Smooth muscle cell (in vitro differentiated cells): ENCODE measurements at regions not wholly inside any gene's neighbourhood (a gene's known extent, or its start where the extent isn't known, plus 50 kb on each side); places are given as distances from the start of the nearest gene placed in this dataset.
"Not testable (repeated sequence)": the region's sequence is repeated elsewhere in the genome, so short reads cannot be mapped to it uniquely, and the experiment has no call there.

Experiments used
- DNase-seq: peaks from one replicate; lab custom pipeline; 2025; ENCODE audit not compliant: unreplicated experiment; lab: John Stamatoyannopoulos, UW
- H2AFZ ChIP-seq: fragments of 200-600 bp; sonication (generic); 2 replicates; pipeline ENCODE4 v1.6.0; 2016; ENCODE audit warnings: antibody characterized with exemption, low read depth, mild to moderate bottlenecking
- H3F3A ChIP-seq: fragments of 200-600 bp; sonication (generic); 2 replicates; pipeline ENCODE4 v1.6.0; 2017; ENCODE audit warnings: antibody characterized with exemption, low read depth
- H3K27ac ChIP-seq: fragments of 200-600 bp; sonication (generic); 2 replicates; pipeline ENCODE4 v1.5.1; 2016; ENCODE audit warnings: low read depth, mild to moderate bottlenecking
- H3K27me3 ChIP-seq: fragments of 200-600 bp; sonication (generic); 2 replicates; pipeline ENCODE4 v1.6.1; 2016; ENCODE audit warnings: low read depth, mild to moderate bottlenecking
- H3K36me3 ChIP-seq: fragments of 200-600 bp; sonication (generic); 2 replicates; pipeline ENCODE4 v1.5.1; 2016; ENCODE audit warnings: low read depth
- H3K4me1 ChIP-seq: fragments of 200-600 bp; sonication (generic); 2 replicates; pipeline ENCODE4 v1.5.1; 2016; ENCODE audit warnings: low read depth
- H3K4me2 ChIP-seq: fragments of 200-600 bp; sonication (generic); 2 replicates; pipeline ENCODE4 v1.6.0; 2016; ENCODE audit warnings: mild to moderate bottlenecking
- H3K4me3 ChIP-seq: fragments of 200-600 bp; sonication (generic); 2 replicates; pipeline ENCODE4 v1.5.1; 2016; ENCODE audit warnings: mild to moderate bottlenecking
- H3K79me2 ChIP-seq: fragments of 200-600 bp; sonication (generic); 2 replicates; pipeline ENCODE4 v1.6.0; 2016; ENCODE audit warnings: low read depth, mild to moderate bottlenecking
- H3K9ac ChIP-seq: fragments of 200-600 bp; sonication (generic); 2 replicates; pipeline ENCODE4 v1.6.0; 2016; ENCODE audit warnings: low read depth
- H3K9me3 ChIP-seq: fragments of 200-600 bp; sonication (generic); replicated peaks from 2 replicates; pipeline ENCODE4 v1.5.1; 2016; ENCODE audit warnings: low read depth
- H4K20me1 ChIP-seq: fragments of 200-600 bp; sonication (generic); 2 replicates; pipeline ENCODE4 v1.6.0; 2016; ENCODE audit warnings: low read depth
- CTCF ChIP-seq: fragments of 200-600 bp; sonication (generic); IDR thresholded peaks from 2 replicates; pipeline ENCODE4 v1.5.1; 2017; ENCODE audit warnings: borderline replicate concordance, mild to moderate bottlenecking, antibody characterized with exemption; ENCODE audit not compliant: insufficient read depth, poor library complexity, severe bottlenecking
- WGBS: methylation state at CpG from one replicate; pipeline ENCODE4 v1.1.7; 2016; ENCODE audit warnings: low lambda C conversion rate; 5-methylcytosine and 5-hydroxymethylcytosine counted together

DNA sequence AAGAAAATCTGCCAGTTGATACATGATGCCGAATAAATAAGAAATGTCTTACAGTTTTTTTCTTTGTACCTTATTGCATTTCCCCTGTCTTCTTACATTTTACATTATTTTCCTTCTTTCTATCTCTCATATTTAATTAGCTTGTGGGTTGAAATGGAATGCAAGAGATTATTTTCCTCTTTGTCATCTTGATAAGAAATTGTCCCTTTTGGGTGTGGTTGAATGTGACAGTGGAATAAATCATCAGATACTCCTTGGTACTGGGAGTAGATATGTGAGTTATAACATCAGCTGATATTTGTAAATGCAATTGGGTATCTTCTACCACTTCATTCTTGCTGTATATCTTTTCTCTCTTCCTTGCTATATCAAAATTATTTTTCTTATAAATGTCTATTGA is 997.4 kb downstream of the RAPGEF2 start:
- H4K20me1 ChIP-seq, result no peaks in the 10 kb centered on the region
- TF ChIP-seq CTCF, result no peak
- no peaks in the 10 kb centered on the region for H3K27me3 ChIP-seq
- H3K79me2 ChIP-seq, result no peaks in the 10 kb centered on the region
- no peak overlapping the region for H3K4me3 ChIP-seq
- no peaks in the 10 kb centered on the region for H3K9me3 ChIP-seq
- no peak for DNase-seq
- WGBS, result 95% methylated on average over 1 of the region's 1 CpG
- no peak overlapping the region for H3K9ac ChIP-seq
- no peaks in the 10 kb centered on the region for H3K36me3 ChIP-seq
- no peak overlapping the region for H3K27ac ChIP-seq
- H2AFZ ChIP-seq, result no peak overlapping the region
- no peaks in the 10 kb centered on the region for H3F3A ChIP-seq
- H3K4me2 ChIP-seq, result no peak overlapping the region
- no peaks in the 10 kb centered on the region for H3K4me1 ChIP-seq

GRCh38 chr4:160110891-160111290 is 1008.0 kb downstream of the RAPGEF2 start:
- H3K9me3 ChIP-seq, result peaks cover 2% of the 10 kb centered on the region
- WGBS, result 80% methylated on average over 3 of the region's 3 CpGs

DNA sequence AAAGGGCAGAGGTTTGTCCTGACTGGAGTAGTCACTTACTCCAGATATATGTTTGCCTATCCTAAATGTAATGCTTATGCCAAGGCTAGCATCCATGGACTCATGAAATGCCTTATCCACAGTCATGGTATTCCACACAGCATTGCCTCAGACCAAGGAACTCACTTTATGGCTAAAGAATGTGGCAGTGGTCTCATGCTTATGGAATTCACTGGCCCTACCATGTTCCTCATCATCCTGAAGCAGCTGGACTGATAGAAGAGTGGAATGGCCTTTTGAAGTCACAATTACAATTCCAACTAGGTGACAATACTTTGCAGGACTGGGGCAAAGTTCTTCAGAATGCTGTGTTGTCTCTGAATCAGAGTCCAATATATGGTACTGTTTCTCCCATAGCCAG is 1014.8 kb downstream of the RAPGEF2 start:
- no peaks in the 10 kb centered on the region for H3K36me3 ChIP-seq
- no peaks in the 10 kb centered on the region for H3K27me3 ChIP-seq
- no peaks in the 10 kb centered on the region for H3K9me3 ChIP-seq
- no peaks in the 10 kb centered on the region for H3K4me1 ChIP-seq
- no peak overlapping the region for H3K27ac ChIP-seq
- H3K9ac ChIP-seq, result no peak overlapping the region
- no peaks in the 10 kb centered on the region for H4K20me1 ChIP-seq
- DNase-seq, result no peak
- no peak overlapping the region for H2AFZ ChIP-seq
- TF ChIP-seq CTCF, result no peak
- H3K4me2 ChIP-seq, result no peak overlapping the region
- no peaks in the 10 kb centered on the region for H3K79me2 ChIP-seq
- H3K4me3 ChIP-seq, result no peak overlapping the region
- no peaks in the 10 kb centered on the region for H3F3A ChIP-seq

More at GRCh38 chr4:160110891-160111290, 1008.0 kb downstream of the RAPGEF2 start:
- Histone ChIP-seq H3K36me3 (no peaks in the 10 kb centered on the region), H2AFZ (no peak overlapping the region), H3K79me2 (no peaks in the 10 kb centered on the region), H3F3A (no peaks in the 10 kb centered on the region), H3K4me1 (no peaks in the 10 kb centered on the region), H3K27ac (no peak overlapping the region), H3K4me2 (no peak overlapping the region), H4K20me1 (no peaks in the 10 kb centered on the region), H3K27me3 (no peaks in the 10 kb centered on the region), H3K9ac (no peak overlapping the region), H3K4me3 (no peak overlapping the region)
- TF ChIP-seq CTCF, result no peak
- no peak for DNase-seq

- H3K9me3 ChIP-seq, H4K20me1 ChIP-seq, H3K4me2 ChIP-seq, H3K27me3 ChIP-seq, H3K4me1 ChIP-seq, DNase-seq, H3K9ac ChIP-seq, H3K36me3 ChIP-seq, H3K27ac ChIP-seq, H3K4me3 ChIP-seq, H2AFZ ChIP-seq, H3K79me2 ChIP-seq, H3F3A ChIP-seq: not testable (repeated sequence)
- 82% methylated on average over 24 of the region's 24 CpGs for WGBS
These were observed 1022.9 kb downstream of the RAPGEF2 start for GRCh38 chr4:160125576-160126287.
